H54 (cell line): ENCODE measurements at regions not wholly inside any gene's neighbourhood (a gene's known extent, or its start where the extent isn't known, plus 50 kb on each side); places are given as distances from the start of the nearest gene placed in this dataset.

Experiments
- DNase-seq: peaks from one replicate; pipeline ENCODE4 v3.0.0; 2011; ENCODE audit warnings: low spot score, mixed read lengths; ENCODE audit not compliant: insufficient read length
- FAIRE-seq: peaks from 3 replicates; lab custom pipeline; 2011; peaks lifted over from hg19 to GRCh38; lab: Jason Lieb, UNC
- POLR2A ChIP-seq: IDR thresholded peaks from 2 replicates; pipeline ENCODE4 v1.6.1; 2011; ENCODE audit warnings: low read depth, mild to moderate bottlenecking, low read length

- TF ChIP-seq POLR2A, result no peak
- DNase-seq, result no peak
- FAIRE-seq, result no peak
Observed at GRCh38 chr17:52724578-52724977, 566.1 kb upstream of the CA10 start.

- TF ChIP-seq POLR2A, result no peak
- DNase-seq, result no peak
- FAIRE-seq, result no peak
Observed at GRCh38 chr17:52721910-52722309, 563.4 kb upstream of the CA10 start.

DNA sequence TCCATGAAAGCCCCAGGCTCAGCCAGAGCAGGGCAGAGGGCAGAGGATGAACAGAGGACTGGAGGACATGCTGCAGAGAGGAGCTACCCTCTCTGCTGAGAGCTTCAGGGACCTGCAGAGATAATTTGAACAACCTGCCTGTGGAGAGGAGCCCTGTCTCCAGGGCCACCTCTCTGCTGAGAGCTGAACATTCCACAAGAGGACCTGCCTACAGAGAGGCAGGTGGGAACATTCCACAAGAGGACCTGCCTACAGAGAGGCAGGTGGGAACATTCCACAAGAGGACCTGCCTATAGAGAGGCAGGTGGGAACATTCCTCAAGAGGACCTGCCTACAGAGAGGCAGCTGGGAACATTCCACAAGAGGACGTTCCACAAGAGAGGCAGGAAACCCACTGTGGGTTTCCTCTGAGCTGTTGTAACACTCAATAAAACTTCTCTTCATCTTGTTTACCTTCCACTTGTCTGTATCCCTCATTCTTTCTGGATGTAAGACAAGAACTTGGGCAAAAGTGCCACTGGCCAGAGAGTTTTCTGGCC is 551.9 kb upstream of the CA10 start:
- no peak for TF ChIP-seq POLR2A
- DNase-seq (no peak), FAIRE-seq (peak; percentile 6)

DNA sequence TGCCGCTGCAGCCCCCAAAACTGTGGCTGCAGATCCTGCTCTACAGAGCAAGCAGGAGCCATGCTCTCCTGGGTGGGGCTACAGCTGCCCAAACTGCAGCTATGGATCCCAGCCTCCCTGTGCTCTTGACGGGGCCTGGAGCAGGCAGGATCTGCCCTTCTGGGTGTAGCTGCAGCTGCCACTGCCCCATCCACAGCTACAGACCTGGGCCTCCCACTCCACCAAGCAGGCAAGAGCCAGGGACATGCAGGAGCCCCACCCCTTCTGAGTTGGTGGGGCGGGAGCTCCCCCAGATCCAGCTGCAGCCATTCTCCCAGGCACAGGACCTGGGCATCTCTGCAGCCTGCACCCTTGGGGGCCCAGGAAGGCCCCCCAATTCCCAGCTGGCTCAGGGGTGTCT is 551.2 kb upstream of the CA10 start:
- no peak for TF ChIP-seq POLR2A
- DNase-seq (no peak), FAIRE-seq (no peak)

GRCh38 chr17:52696362-52696761 is 537.8 kb upstream of the CA10 start:
- FAIRE-seq (no peak), DNase-seq (no peak)
- no peak for TF ChIP-seq POLR2A

- no peak for TF ChIP-seq POLR2A
- FAIRE-seq (peak; percentile 73), DNase-seq (no peak)
Observed at GRCh38 chr17:52686140-52686539, 527.6 kb upstream of the CA10 start.

GRCh38 chr17:52681480-52681879 is 523.0 kb upstream of the CA10 start:
- TF ChIP-seq POLR2A, result no peak
- FAIRE-seq, result no peak
- DNase-seq, result no peak

GRCh38 chr17:52678211-52678610 is 519.7 kb upstream of the CA10 start:
- DNase-seq, result peak; percentile 44
- FAIRE-seq, result peak; percentile 97
- TF ChIP-seq POLR2A, result no peak

GRCh38 chr17:52674686-52675085 is 516.2 kb upstream of the CA10 start:
- DNase-seq (no peak), FAIRE-seq (no peak)
- no peak for TF ChIP-seq POLR2A

- TF ChIP-seq POLR2A, result no peak
- FAIRE-seq (peak; percentile 78), DNase-seq (no peak)
Observed at GRCh38 chr17:52673791-52674190, 515.3 kb upstream of the CA10 start.

GRCh38 chr17:52666264-52666663 is 507.8 kb upstream of the CA10 start:
- no peak for TF ChIP-seq POLR2A
- DNase-seq (no peak), FAIRE-seq (peak; percentile 11)

DNA sequence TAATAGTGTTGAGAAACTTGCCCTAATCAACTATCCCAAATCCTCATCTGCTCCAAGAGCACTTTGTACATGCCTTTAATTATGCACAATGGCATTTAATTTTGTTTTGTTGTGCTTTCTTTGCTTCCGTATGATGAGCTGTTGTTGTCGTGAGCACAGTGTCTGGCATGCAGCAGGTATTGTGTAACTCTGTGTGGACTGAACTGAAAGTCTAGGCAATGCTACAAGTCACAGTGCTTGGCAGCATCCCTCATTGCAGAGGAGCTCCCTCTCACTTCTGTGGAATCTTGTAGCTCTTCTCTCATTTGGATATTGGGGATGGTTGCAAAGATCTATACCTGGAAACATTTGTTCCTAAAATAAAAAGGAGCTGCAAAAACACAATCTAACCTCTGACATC is 502.2 kb upstream of the CA10 start:
- DNase-seq (no peak), FAIRE-seq (no peak)
- no peak for TF ChIP-seq POLR2A

GRCh38 chr17:52653014-52653413 is 494.5 kb upstream of the CA10 start:
- no peak for FAIRE-seq
- no peak for DNase-seq
- no peak for TF ChIP-seq POLR2A

- FAIRE-seq (no peak), DNase-seq (no peak)
- TF ChIP-seq POLR2A, result no peak
Observed at GRCh38 chr17:52648995-52649394, 490.5 kb upstream of the CA10 start.

- no peak for TF ChIP-seq POLR2A
- no peak for FAIRE-seq
- DNase-seq, result no peak
Observed at GRCh38 chr17:52647411-52647810, 488.9 kb upstream of the CA10 start.

DNA sequence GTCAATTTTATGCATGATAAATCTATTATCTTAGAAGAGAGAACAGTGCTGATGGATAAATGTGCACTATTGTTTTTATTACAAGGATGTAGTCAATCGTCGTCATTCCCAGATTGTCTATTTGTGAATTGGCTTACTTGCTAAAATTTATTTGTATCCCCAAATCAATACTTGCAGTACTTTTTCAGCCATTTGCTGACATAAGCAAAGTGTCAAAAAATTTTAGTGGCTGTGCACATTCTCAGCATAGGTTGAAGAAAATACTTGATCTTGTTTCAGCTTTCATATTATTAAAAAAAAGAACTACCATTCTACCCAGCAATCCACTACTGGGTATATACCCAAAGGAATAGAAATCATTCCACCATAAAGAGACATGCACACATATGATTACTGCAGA is 477.9 kb upstream of the CA10 start:
- DNase-seq, result no peak
- no peak for TF ChIP-seq POLR2A
- no peak for FAIRE-seq
